ENCODE measurements at regions not wholly inside any gene's neighbourhood (a gene's known extent, or its start where the extent isn't known, plus 50 kb on each side); places are given as distances from the start of the nearest gene placed in this dataset.
A peak's percentile ranks its signal among the peaks of the same experiment; 100 is the strongest.

GRCh38 chr11:13062115-13062514 lies 53.0 kb downstream of the RASSF10 start:
- DNase-seq (ENCODE audit: low read depth) = no peak
- in situ Hi-C loops (cut with HindIII; ENCODE audit: low pct_unique_long_range_greater_than_20kb, low sequenced_read_pairs) = no loop called here

- in situ Hi-C loops (cut with HindIII; ENCODE audit: low pct_unique_long_range_greater_than_20kb, low sequenced_read_pairs) = no loop called here
- DNase-seq (ENCODE audit: low read depth) = no peak
Observed at GRCh38 chr11:13064593-13064992, 55.5 kb downstream of the RASSF10 start.

DNA sequence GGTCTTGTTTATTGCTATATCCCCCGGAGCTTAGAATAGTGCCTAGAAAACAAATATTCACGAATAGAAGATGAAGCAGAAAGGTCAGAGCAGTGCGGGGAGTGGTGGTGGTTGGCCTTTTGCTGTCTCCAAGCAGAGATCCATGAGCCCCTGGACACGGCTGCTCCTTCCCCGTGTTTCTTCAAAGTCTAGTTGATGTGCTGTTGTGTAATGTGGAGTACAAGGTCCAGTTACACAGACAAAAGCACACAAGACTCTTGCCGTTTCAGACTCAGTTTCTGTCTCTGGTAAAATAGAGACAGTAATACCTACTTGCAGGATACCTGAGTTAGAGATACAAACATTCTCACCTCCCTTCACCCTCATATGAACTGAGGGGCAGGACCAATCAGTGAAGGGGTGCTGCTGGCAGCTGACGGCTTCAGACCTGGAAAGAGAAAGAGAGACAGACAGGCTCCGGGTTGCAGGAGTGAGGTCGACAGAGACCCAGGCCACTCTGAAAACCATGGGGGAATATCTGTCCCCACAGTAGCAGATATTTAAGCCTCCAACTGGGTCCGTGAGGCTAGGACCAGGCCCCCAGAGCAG lies 56.2 kb downstream of the RASSF10 start:
- in situ Hi-C loops (cut with HindIII; ENCODE audit: low pct_unique_long_range_greater_than_20kb, low sequenced_read_pairs) = no loop called here
- no peak for DNase-seq (ENCODE audit: low read depth)

DNA sequence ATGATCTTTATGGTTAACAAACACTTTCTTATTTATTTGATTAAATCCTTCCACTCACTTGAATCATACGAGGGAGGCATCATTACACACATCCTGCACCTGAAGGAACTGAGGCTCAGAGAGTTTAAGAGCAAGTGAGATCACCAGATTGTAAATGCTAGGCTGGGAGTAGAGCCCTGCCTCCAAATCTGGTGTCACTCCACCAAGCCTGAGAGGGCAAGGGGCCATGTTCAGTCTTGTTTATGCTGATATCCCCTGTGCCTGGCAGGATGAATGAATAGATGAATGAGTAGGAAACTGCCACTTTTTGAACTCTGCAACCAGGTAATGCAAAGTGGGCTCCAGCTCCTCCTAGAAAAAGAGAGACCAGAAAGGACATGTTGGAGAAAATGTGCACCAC lies 59.1 kb downstream of the RASSF10 start:
- no peak for DNase-seq (ENCODE audit: low read depth)
- in situ Hi-C loops (cut with HindIII; ENCODE audit: low pct_unique_long_range_greater_than_20kb, low sequenced_read_pairs) = no loop called here

- in situ Hi-C loops (cut with HindIII; ENCODE audit: low pct_unique_long_range_greater_than_20kb, low sequenced_read_pairs) = no loop called here
- DNase-seq (ENCODE audit: low read depth) = peak; percentile 70
Observed at GRCh38 chr11:13073119-13073981, 64.2 kb downstream of the RASSF10 start.

- DNase-seq (ENCODE audit: low read depth) = no peak
- in situ Hi-C loops (cut with HindIII; ENCODE audit: low pct_unique_long_range_greater_than_20kb, low sequenced_read_pairs) = no loop called here
Observed at GRCh38 chr11:13074714-13075464, 65.8 kb downstream of the RASSF10 start.

- DNase-seq (ENCODE audit: low read depth) = no peak
- in situ Hi-C loops (cut with HindIII; ENCODE audit: low pct_unique_long_range_greater_than_20kb, low sequenced_read_pairs) = no loop called here
Observed at GRCh38 chr11:13076961-13077360, 67.8 kb downstream of the RASSF10 start.

DNA sequence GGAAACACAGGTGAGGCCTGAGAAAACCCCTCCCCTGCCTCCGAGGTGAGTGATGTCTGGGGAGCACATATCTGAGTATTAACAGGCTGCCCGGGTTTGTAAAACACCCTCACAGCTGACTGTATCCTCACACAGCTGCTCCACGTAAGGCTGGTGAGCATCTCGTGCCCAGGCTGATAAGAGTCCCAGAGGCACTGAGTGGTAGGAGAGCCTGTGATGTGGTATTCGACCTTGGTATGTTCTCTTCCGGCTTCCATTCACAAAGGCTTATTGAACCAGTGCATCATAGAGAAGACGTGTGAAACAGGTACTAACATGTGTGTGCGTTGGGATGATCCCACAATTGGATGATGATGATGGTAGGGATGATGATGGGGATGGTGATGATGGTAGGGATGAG lies 71.7 kb downstream of the RASSF10 start:
- in situ Hi-C loops (cut with HindIII; ENCODE audit: low pct_unique_long_range_greater_than_20kb, low sequenced_read_pairs) = no loop called here
- DNase-seq (ENCODE audit: low read depth) = no peak

DNA sequence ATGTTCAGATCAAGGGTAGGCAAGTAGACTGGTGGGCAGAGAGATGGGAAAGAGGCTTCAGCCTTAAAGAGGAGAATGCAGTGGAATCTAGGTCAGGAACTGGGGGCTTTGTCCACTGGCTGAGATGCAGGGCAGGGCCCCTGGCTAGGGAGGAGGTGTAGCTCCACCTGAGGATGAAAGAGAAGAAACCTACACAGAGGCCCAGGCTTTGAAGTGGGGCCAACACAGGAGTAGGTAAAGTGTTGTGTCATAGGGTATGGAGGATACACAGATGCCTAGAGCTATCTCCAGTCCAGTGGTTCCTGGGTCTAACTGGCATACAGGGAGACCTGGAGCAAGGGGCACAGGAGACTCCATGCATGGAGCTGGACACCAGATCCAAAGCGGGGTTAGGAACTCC lies 73.5 kb downstream of the RASSF10 start:
- DNase-seq (ENCODE audit: low read depth) = no peak
- in situ Hi-C loops (cut with HindIII; ENCODE audit: low pct_unique_long_range_greater_than_20kb, low sequenced_read_pairs) = no loop called here

DNA sequence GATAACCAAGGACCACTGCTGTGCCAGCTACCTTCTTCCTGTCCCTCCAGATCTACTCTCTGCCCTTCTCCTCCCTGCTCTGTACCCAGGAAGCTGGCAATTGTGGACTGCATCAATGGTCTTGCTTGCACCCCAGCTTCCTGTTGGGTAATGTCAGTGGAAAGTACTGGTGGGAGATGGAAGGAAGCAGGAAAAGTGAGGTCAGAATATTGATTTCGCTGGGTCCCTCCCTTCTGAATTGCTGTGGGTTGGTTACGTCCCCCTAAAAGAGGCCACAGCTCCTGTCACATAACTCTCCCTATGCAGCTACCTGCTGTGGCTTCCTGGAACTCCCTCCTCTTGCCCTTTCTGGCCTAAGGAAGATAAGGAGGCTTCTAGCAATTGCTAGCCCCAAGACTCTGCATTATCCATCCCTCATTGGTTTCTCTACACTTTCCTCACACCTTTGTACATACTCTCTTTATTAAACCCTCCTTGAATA lies 81.2 kb downstream of the RASSF10 start:
- in situ Hi-C loops (cut with HindIII; ENCODE audit: low pct_unique_long_range_greater_than_20kb, low sequenced_read_pairs) = no loop called here
- no peak for DNase-seq (ENCODE audit: low read depth)

DNA sequence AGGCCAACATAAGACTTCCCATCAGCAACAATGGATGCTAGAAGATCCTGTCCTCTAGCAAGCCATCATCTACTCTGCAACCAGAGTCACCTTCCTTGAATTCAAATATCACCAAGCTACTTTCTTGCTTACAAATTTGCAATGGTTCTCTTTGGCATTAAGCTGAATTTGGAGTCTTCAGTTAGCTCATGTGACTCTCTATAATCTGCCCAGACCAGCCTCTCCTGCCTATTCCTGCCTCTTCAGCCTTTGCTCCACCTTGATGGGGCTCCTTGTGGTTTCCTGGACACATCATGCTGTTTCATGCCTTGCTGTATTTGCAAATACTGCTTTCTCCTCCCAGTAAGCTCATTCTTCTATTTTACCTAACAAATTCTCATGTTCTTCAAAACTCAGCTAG lies 82.3 kb downstream of the RASSF10 start:
- in situ Hi-C loops (cut with HindIII; ENCODE audit: low pct_unique_long_range_greater_than_20kb, low sequenced_read_pairs) = no loop called here
- DNase-seq (ENCODE audit: low read depth) = peak; percentile 9

GRCh38 chr11:13091804-13092203 lies 82.7 kb downstream of the RASSF10 start:
- no peak for DNase-seq (ENCODE audit: low read depth)

DNA sequence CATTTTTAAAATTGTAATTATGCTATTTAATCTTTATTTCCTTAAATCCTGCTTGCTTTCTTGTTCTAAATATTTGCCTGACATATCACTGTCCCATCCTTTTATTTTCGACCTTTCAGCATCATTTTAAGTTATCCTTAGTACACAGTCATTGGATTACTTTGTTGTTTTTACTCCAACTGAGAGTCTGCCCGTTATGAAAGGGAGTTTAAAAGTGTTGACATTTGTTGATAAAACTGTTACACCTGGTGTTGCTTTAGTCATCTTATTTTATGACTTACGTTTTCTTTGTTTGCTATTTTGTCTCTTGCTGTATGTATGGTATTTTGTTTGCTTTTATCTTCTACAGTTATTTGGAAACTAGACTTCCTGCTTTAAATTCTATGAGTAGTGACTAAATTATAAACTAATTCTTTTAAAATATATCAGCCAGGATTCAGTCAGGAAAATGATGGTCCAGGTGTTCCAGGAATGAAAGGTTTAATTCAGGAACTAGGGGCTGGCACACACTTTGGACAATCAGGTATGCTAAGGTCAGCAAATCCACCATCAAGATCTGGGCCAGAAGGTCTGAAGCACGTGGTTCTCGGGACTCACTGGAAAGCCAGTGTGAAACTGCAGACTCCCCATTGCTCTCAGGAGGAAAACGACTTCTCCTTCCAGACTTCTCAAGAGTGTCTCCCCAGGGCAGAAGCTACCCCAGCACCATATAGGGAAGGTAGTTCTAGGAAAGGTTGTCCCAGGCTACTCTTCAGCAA lies 86.0 kb downstream of the RASSF10 start:
- in situ Hi-C loops (cut with HindIII; ENCODE audit: low pct_unique_long_range_greater_than_20kb, low sequenced_read_pairs) = no loop called here
- DNase-seq (ENCODE audit: low read depth) = no peak

More at GRCh38 chr11:13091804-13092203, 82.7 kb downstream of the RASSF10 start:
- in situ Hi-C loops (cut with HindIII; ENCODE audit: low pct_unique_long_range_greater_than_20kb, low sequenced_read_pairs) = no loop called here

GRCh38 chr11:13098063-13098462 lies 88.9 kb downstream of the RASSF10 start:
- DNase-seq (ENCODE audit: low read depth) = no peak

DNA sequence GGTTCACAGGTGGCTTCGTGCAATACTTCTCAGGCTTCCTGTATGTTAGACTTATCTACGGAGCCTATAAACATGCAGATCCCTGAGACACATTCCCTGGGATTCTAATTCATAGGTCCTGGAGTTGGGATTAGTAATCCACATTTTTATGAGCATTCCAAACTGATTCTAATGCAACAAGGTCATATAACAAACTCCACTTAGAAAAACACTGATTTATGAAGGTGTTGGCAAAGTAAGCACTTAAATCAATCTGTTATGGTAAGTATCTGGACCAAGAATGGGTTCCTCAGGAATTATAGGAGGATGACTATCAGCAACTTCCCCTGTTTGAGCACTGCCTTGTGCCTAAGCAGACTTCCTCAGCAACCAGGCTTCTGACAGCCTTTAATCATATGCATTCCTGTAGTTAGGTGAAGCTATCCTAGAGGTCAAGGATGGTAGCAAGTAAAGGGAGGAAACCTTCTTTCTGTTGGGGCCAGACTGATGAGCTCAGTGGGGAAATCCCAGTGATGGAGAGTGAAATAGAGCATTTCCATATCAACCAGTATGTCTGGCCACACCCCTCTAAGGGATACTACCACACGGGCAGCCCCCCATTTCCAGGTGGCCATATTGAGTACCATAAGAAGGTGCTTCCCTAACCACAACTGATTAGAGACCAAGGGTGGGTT lies 89.6 kb downstream of the RASSF10 start:
- peak; percentile 27 for DNase-seq (ENCODE audit: low read depth)
- in situ Hi-C loops (cut with HindIII; ENCODE audit: low pct_unique_long_range_greater_than_20kb, low sequenced_read_pairs) = no loop called here

More at GRCh38 chr11:13098063-13098462, 88.9 kb downstream of the RASSF10 start:
- in situ Hi-C loops (cut with HindIII; ENCODE audit: low pct_unique_long_range_greater_than_20kb, low sequenced_read_pairs) = no loop called here

GRCh38 chr11:13101644-13102512 lies 92.8 kb downstream of the RASSF10 start:
- DNase-seq (ENCODE audit: low read depth) = no peak
- in situ Hi-C loops (cut with HindIII; ENCODE audit: low pct_unique_long_range_greater_than_20kb, low sequenced_read_pairs) = no loop called here

- no peak for DNase-seq (ENCODE audit: low read depth)
- in situ Hi-C loops (cut with HindIII; ENCODE audit: low pct_unique_long_range_greater_than_20kb, low sequenced_read_pairs) = no loop called here
Observed at GRCh38 chr11:13102513-13102840, 93.4 kb downstream of the RASSF10 start.
